ENCODE measurements at regions not wholly inside any gene's neighbourhood (a gene's known extent, or its start where the extent isn't known, plus 50 kb on each side); places are given as distances from the start of the nearest gene placed in this dataset.
A peak's percentile ranks its signal among the peaks of the same experiment; 100 is the strongest.
"Not testable (repeated sequence)": the region's sequence is repeated elsewhere in the genome, so short reads cannot be mapped to it uniquely, and the experiment has no call there.

- DNase-seq (ENCODE audit: low spot score), result not testable (repeated sequence)
Measured at GRCh38 chr7:65145710-65146109, 139.2 kb upstream of the ERV3-1 start.

- DNase-seq (ENCODE audit: low spot score), result not testable (repeated sequence)
Measured at GRCh38 chr7:65145008-65145407, 138.5 kb upstream of the ERV3-1 start.

- not testable (repeated sequence) for DNase-seq (ENCODE audit: low spot score)
Measured at GRCh38 chr7:65144557-65144956, 138.1 kb upstream of the ERV3-1 start.

GRCh38 chr7:65144119-65144518 lies 137.6 kb upstream of the ERV3-1 start:
- not testable (repeated sequence) for DNase-seq (ENCODE audit: low spot score)

GRCh38 chr7:65141894-65142293 lies 135.4 kb upstream of the ERV3-1 start:
- DNase-seq (ENCODE audit: low spot score), result not testable (repeated sequence)

GRCh38 chr7:65141405-65141778 lies 134.9 kb upstream of the ERV3-1 start:
- DNase-seq (ENCODE audit: low spot score), result not testable (repeated sequence)

- DNase-seq (ENCODE audit: low spot score), result not testable (repeated sequence)
Measured at GRCh38 chr7:65140543-65141404, 134.3 kb upstream of the ERV3-1 start.

- not testable (repeated sequence) for DNase-seq (ENCODE audit: low spot score)
Measured at GRCh38 chr7:65136850-65137249, 130.4 kb upstream of the ERV3-1 start.

GRCh38 chr7:65133087-65133486 lies 126.6 kb upstream of the ERV3-1 start:
- DNase-seq (ENCODE audit: low spot score), result not testable (repeated sequence)

GRCh38 chr7:65132256-65132655 lies 125.8 kb upstream of the ERV3-1 start:
- DNase-seq (ENCODE audit: low spot score), result not testable (repeated sequence)

GRCh38 chr7:65127364-65127763 lies 120.9 kb upstream of the ERV3-1 start:
- not testable (repeated sequence) for DNase-seq (ENCODE audit: low spot score)

GRCh38 chr7:65124600-65124999 lies 118.1 kb upstream of the ERV3-1 start:
- not testable (repeated sequence) for DNase-seq (ENCODE audit: low spot score)

GRCh38 chr7:65105650-65106203 lies 99.2 kb upstream of the ERV3-1 start:
- DNase-seq (ENCODE audit: low spot score), result not testable (repeated sequence)

GRCh38 chr7:65100499-65100898 lies 94.0 kb upstream of the ERV3-1 start:
- not testable (repeated sequence) for DNase-seq (ENCODE audit: low spot score)

- not testable (repeated sequence) for DNase-seq (ENCODE audit: low spot score)
Measured at GRCh38 chr7:65081669-65082055, 75.2 kb upstream of the ERV3-1 start.

- DNase-seq (ENCODE audit: low spot score), result peak; percentile 91
Measured at GRCh38 chr7:65080799-65081668, 74.5 kb upstream of the ERV3-1 start.

GRCh38 chr7:65074959-65075358 lies 68.5 kb upstream of the ERV3-1 start:
- DNase-seq (ENCODE audit: low spot score), result not testable (repeated sequence)

- not testable (repeated sequence) for DNase-seq (ENCODE audit: low spot score)
Measured at GRCh38 chr7:65073160-65073559, 66.7 kb upstream of the ERV3-1 start.

GRCh38 chr7:65071854-65072431 lies 65.5 kb upstream of the ERV3-1 start:
- DNase-seq (ENCODE audit: low spot score), result not testable (repeated sequence)

- not testable (repeated sequence) for DNase-seq (ENCODE audit: low spot score)
Measured at GRCh38 chr7:65069476-65069875, 63.0 kb upstream of the ERV3-1 start.

GRCh38 chr7:65062566-65062965 lies 56.1 kb upstream of the ERV3-1 start:
- DNase-seq (ENCODE audit: low spot score), result not testable (repeated sequence)

- DNase-seq (ENCODE audit: low spot score), result not testable (repeated sequence)
Measured at GRCh38 chr7:65059247-65059646, 52.8 kb upstream of the ERV3-1 start.

All from RKO (cell line).